ENCODE measurements at regions not wholly inside any gene's neighbourhood (a gene's known extent, or its start where the extent isn't known, plus 50 kb on each side); places are given as distances from the start of the nearest gene placed in this dataset.

- TF ChIP-seq CTCF (IDR thresholded peaks at IDR 0.05) (no peak), POLR2A (IDR thresholded peaks at IDR 0.05) (no peak)
These were observed 181.3 kb downstream of the SNX10 start for GRCh38 chr7:26472971-26473370.

Data from testis (tissue), 2 donors.